SK-N-SH treated with all-trans-retinoic acid at 6 μM for 48 hours (cell line): ENCODE measurements at regions not wholly inside any gene's neighbourhood (a gene's known extent, or its start where the extent isn't known, plus 50 kb on each side); places are given as distances from the start of the nearest gene placed in this dataset.

Source experiments
- ARNTL ChIP-seq: fragments of 450-650 bp; formaldehyde crosslinking; IDR thresholded peaks from 2 replicates; pipeline ENCODE4 v1.5.0; 2020; ENCODE audit warnings: low read depth, mild to moderate bottlenecking, moderate library complexity, borderline replicate concordance
- CSDC2 ChIP-seq: fragments of 250-450 bp; sonication (Bioruptor Pico); IDR thresholded peaks from 2 replicates; pipeline ENCODE4 v1.5.0; 2020; ENCODE audit warnings: mild to moderate bottlenecking, moderate library complexity
- GLIS3 ChIP-seq: fragments of 250-450 bp; sonication (Bioruptor Pico); IDR thresholded peaks from 2 replicates; pipeline ENCODE4 v1.5.0; 2020; ENCODE audit warnings: mild to moderate bottlenecking, moderate library complexity
- PATZ1 ChIP-seq: fragments of 250-450 bp; sonication (Bioruptor Pico); IDR thresholded peaks from 2 replicates; pipeline ENCODE4 v1.8.0; 2020; ENCODE audit warnings: mild to moderate bottlenecking, moderate library complexity, borderline replicate concordance
- PPARA ChIP-seq: fragments of 250-450 bp; sonication (Bioruptor Pico); IDR thresholded peaks from 2 replicates; pipeline ENCODE4 v1.5.0; 2020; ENCODE audit warnings: mild to moderate bottlenecking, borderline replicate concordance
- RARB ChIP-seq: fragments of 250-450 bp; sonication (Bioruptor Pico); IDR thresholded peaks from 2 replicates; pipeline ENCODE4 v1.8.0; 2021; ENCODE audit warnings: mild to moderate bottlenecking, moderate library complexity
- SNAI2 ChIP-seq: fragments of 250-450 bp; sonication (Bioruptor Pico); IDR thresholded peaks from 2 replicates; pipeline ENCODE4 v1.5.0; 2020; ENCODE audit warnings: mild to moderate bottlenecking, moderate library complexity
- ZC3H10 ChIP-seq: fragments of 250-450 bp; sonication (Bioruptor Pico); IDR thresholded peaks from 2 replicates; pipeline ENCODE4 v1.5.1; 2021; ENCODE audit warnings: mild to moderate bottlenecking, moderate library complexity
- ZNF8 ChIP-seq: fragments of 450-650 bp; formaldehyde crosslinking; IDR thresholded peaks from 2 replicates; pipeline ENCODE4 v1.5.0; 2020; ENCODE audit warnings: mild to moderate bottlenecking, moderate library complexity
- TF ChIP-seq, protein P1 (sequence below): fragments of 250-450 bp; sonication (Bioruptor Pico); IDR thresholded peaks from 2 replicates; pipeline ENCODE4 v1.5.0; 2020; ENCODE audit warnings: mild to moderate bottlenecking, moderate library complexity

DNA sequence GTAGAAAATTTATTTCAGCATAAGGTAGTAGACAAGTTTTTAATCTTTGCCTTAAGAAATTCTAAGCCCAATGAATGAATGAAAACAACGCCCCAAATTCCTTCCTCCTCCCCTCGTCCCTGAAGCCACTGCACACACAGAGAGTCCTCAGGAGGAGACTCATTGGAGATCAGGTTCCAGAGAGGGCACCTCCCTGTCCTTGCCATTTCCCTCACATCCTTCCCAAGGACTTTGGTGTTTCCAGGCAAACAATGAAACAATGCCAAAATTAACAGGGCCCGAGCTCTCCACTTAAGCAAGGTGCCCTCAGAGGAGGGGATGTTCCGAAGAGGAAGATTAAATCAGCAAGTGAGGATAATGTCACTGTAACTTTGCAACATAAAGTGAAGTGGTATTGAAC is 240.7 kb downstream of the DCDC2C start:
- TF ChIP-seq GLIS3 (CRISPR knock-in tag) = no peak
- no peak for TF ChIP-seq CSDC2 (CRISPR knock-in tag)
- TF ChIP-seq SNAI2 (CRISPR knock-in tag) = no peak
- TF ChIP-seq RARB = no peak
- TF ChIP-seq, protein P1, sequence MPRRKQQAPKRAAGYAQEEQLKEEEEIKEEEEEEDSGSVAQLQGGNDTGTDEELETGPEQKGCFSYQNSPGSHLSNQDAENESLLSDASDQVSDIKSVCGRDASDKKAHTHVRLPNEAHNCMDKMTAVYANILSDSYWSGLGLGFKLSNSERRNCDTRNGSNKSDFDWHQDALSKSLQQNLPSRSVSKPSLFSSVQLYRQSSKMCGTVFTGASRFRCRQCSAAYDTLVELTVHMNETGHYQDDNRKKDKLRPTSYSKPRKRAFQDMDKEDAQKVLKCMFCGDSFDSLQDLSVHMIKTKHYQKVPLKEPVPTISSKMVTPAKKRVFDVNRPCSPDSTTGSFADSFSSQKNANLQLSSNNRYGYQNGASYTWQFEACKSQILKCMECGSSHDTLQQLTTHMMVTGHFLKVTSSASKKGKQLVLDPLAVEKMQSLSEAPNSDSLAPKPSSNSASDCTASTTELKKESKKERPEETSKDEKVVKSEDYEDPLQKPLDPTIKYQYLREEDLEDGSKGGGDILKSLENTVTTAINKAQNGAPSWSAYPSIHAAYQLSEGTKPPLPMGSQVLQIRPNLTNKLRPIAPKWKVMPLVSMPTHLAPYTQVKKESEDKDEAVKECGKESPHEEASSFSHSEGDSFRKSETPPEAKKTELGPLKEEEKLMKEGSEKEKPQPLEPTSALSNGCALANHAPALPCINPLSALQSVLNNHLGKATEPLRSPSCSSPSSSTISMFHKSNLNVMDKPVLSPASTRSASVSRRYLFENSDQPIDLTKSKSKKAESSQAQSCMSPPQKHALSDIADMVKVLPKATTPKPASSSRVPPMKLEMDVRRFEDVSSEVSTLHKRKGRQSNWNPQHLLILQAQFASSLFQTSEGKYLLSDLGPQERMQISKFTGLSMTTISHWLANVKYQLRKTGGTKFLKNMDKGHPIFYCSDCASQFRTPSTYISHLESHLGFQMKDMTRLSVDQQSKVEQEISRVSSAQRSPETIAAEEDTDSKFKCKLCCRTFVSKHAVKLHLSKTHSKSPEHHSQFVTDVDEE (CRISPR knock-in tag) = no peak
- no peak for TF ChIP-seq PATZ1 (CRISPR knock-in tag)
- no peak for TF ChIP-seq PPARA
- no peak for TF ChIP-seq ARNTL (CRISPR knock-in tag)
- TF ChIP-seq ZC3H10 (CRISPR knock-in tag) = no peak
- TF ChIP-seq ZNF8 (CRISPR knock-in tag) = no peak
